Body of pancreas (tissue), 4 donors: ENCODE measurements at regions not wholly inside any gene's neighbourhood (a gene's known extent, or its start where the extent isn't known, plus 50 kb on each side); places are given as distances from the start of the nearest gene placed in this dataset.

Experiments used
- ATAC-seq: fragments of 150-250 bp; one replicate; pipeline ENCODE4 v1.9.1; 2016
- DNase-seq, 4 donors: peaks; one replicate each; pipeline ENCODE4 v3.0.0-alpha.2; 2019
- H3K27ac ChIP-seq, 4 donors: fragments of 200-600 bp; sonication (generic); 1 replicate in 3 of 4; 2 replicates in 1 of 4; pipeline versions ENCODE4 v1.5.1 to v1.6.1; 2016 to 2019; ENCODE audit warnings: mild to moderate bottlenecking in 1 of 4, mixed read lengths in 1 of 4, moderate library complexity in 1 of 4
- H3K27me3 ChIP-seq, 2 donors: fragments of 200-600 bp; sonication (generic); one replicate each; pipeline ENCODE4 v1.6.0; 2016; ENCODE audit warnings: mild to moderate bottlenecking in 1 of 2
- H3K36me3 ChIP-seq, 2 donors: fragments of 200-600 bp; sonication (generic); replicated peaks in 1 of 2; 2 replicates each; pipeline ENCODE4 v1.5.1; 2016; ENCODE audit warnings: low read depth in 2 of 2; ENCODE audit not compliant: insufficient read depth in 1 of 2
- H3K4me1 ChIP-seq: fragments of 200-600 bp; sonication (generic); one replicate; pipeline ENCODE4 v1.6.0; 2016
- H3K4me3 ChIP-seq, 2 donors: fragments of 200-600 bp; sonication (generic); 1 replicate in 1 of 2; 2 replicates in 1 of 2; pipeline ENCODE4 v1.5.1; 2016 to 2019
- H3K9me3 ChIP-seq, 3 donors: fragments of 200-600 bp; sonication (generic); 1 replicate in 2 of 3; 2 replicates in 1 of 3; pipeline ENCODE4 v1.5.1; 2016
- POLR2A ChIP-seq, 3 donors: fragments of 450-650 bp; IDR thresholded peaks; one replicate each; pipeline ENCODE4 v1.6.1; 2016; ENCODE audit warnings: antibody characterized with exemption in 3 of 3, mild to moderate bottlenecking in 2 of 3
- WGBS, 2 donors: methylation state at CpG; one replicate each; pipeline ENCODE4 v1.1.5; 2017; 5-methylcytosine and 5-hydroxymethylcytosine counted together
- intact Hi-C: fragments of 100-400 bp; cut with DNase I; formaldehyde crosslinking; loops from one replicate; pipeline ENCODE4 v1.15.1; 2023
- TF ChIP-seq, protein P1 (sequence below), 7 experiments: fragments of 450-650 bp in 4 of 7; fragments of 200-600 bp in 3 of 7; sonication (generic) in 3 of 7; IDR thresholded peaks; one replicate each; pipeline ENCODE4 v1.5.1; 2016 to 2019; ENCODE audit warnings: antibody characterized with exemption in 7 of 7

DNA sequence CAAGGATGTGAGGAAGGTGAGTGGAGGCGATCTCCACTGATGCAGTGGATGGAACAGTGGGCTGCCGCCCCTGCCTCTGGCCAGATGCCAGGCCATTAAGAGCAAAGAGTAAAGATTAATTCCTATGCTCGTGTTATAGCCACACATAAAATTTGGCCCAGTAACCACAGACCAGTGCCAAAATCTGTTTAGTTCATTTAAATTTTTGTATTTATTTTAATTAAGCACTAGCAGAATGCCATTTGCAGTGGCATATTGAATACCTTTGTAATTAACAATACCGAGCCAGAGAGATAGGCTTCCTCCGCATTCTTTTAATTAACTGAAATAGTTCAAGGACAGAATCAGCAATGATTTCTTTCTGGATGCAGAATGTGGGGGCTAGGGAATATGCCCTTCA, 179.8 kb downstream of the MED10 start:
- intact Hi-C loops, result no loop called here
- ATAC-seq (no peak), DNase-seq (no peak)
- Histone ChIP-seq H3K9me3 (peaks cover 0 to 5% (median 0%) of the 10 kb centered on the region in 3 donors), H3K36me3 (no peaks in the 10 kb centered on the region), H3K4me1 (no peaks in the 10 kb centered on the region), H3K27ac (no peak overlapping the region), H3K27me3 (no peaks in the 10 kb centered on the region), H3K4me3 (no peak overlapping the region)
- 56 to 58% methylated on average over 5 of the region's 5 CpGs for WGBS, 2 donors
- TF ChIP-seq, protein P1, sequence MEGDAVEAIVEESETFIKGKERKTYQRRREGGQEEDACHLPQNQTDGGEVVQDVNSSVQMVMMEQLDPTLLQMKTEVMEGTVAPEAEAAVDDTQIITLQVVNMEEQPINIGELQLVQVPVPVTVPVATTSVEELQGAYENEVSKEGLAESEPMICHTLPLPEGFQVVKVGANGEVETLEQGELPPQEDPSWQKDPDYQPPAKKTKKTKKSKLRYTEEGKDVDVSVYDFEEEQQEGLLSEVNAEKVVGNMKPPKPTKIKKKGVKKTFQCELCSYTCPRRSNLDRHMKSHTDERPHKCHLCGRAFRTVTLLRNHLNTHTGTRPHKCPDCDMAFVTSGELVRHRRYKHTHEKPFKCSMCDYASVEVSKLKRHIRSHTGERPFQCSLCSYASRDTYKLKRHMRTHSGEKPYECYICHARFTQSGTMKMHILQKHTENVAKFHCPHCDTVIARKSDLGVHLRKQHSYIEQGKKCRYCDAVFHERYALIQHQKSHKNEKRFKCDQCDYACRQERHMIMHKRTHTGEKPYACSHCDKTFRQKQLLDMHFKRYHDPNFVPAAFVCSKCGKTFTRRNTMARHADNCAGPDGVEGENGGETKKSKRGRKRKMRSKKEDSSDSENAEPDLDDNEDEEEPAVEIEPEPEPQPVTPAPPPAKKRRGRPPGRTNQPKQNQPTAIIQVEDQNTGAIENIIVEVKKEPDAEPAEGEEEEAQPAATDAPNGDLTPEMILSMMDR (IDR thresholded peaks at IDR 0.05), result no peak
- no peak for TF ChIP-seq POLR2A (IDR thresholded peaks at IDR 0.05)

DNA sequence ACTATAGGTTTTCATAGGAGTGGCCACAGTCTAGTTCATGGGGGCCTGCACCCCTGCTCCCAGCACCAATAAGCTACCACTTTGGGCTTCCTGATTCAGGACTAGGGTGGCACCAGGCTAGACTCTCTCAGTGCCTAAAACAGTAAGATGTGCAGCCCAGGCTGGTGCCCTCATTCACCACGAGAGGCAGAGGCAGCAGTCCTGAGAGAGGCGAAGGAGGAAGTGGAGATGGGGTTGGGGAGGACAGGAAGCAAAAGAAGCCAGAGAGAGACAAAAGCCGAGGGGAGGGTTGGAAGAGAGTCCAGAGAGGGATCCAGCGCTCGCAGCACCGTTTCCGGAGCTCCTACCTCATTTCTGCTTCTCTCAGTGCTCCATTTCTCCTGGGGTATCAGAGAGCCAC, 180.9 kb downstream of the MED10 start:
- ATAC-seq, result no peak
- 62 to 68% methylated on average over 7 of the region's 7 CpGs for WGBS, 2 donors
- intact Hi-C loops, result no loop called here
- Histone ChIP-seq H3K27ac (no peak overlapping the region), H3K4me3 (no peak overlapping the region), H3K27me3 (no peaks in the 10 kb centered on the region), H3K4me1 (no peaks in the 10 kb centered on the region), H3K36me3 (no peaks in the 10 kb centered on the region), H3K9me3 (peaks cover 0 to 5% (median 0%) of the 10 kb centered on the region in 3 donors)
- TF ChIP-seq POLR2A (IDR thresholded peaks at IDR 0.05), result no peak
- TF ChIP-seq, protein P1 (IDR thresholded peaks at IDR 0.05), result no peak
- DNase-seq, result no peak

DNA sequence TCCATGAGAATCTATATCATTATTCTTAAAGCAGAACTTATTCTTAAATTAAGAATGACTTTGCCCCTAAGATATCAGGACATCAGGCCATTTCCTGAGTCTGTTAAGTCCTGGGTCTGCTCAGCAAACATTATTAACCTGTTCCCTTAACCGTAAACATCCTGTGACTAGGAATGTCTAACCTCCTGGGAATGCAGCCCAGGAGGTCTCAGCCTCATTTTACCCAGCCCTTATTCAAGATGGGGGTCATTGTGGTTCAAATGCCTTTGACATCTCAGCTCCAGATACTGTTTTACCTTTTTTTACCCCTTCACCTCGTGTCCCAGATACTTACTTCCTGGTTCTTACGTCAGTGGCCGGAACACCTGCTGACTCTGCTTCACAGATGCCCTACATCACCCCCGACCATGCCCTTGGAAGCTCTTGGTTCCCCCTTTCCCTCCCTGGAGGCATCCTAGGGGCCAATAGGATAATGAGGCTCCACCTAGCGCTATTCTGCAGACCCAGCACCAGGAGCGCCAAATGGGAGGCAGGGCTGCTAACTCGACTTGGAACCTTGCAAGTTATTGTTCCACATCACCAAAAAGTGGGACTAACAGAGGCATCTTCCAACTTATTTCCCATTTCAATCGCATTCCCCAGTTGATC, 182.5 kb downstream of the MED10 start:
- intact Hi-C loops, result no loop called here
- WGBS, 2 donors, result 53 to 56% methylated on average over 9 of the region's 9 CpGs
- Histone ChIP-seq H3K4me1 (no peaks in the 10 kb centered on the region), H3K9me3 (peaks cover 0 to 2% (median 0%) of the 10 kb centered on the region in 3 donors), H3K36me3 (no peaks in the 10 kb centered on the region), H3K4me3 (no peak overlapping the region), H3K27ac (no peak overlapping the region), H3K27me3 (no peaks in the 10 kb centered on the region)
- DNase-seq (no peak), ATAC-seq (no peak)
- TF ChIP-seq, protein P1 (IDR thresholded peaks at IDR 0.05), result no peak
- TF ChIP-seq POLR2A (IDR thresholded peaks at IDR 0.05), result no peak

DNA sequence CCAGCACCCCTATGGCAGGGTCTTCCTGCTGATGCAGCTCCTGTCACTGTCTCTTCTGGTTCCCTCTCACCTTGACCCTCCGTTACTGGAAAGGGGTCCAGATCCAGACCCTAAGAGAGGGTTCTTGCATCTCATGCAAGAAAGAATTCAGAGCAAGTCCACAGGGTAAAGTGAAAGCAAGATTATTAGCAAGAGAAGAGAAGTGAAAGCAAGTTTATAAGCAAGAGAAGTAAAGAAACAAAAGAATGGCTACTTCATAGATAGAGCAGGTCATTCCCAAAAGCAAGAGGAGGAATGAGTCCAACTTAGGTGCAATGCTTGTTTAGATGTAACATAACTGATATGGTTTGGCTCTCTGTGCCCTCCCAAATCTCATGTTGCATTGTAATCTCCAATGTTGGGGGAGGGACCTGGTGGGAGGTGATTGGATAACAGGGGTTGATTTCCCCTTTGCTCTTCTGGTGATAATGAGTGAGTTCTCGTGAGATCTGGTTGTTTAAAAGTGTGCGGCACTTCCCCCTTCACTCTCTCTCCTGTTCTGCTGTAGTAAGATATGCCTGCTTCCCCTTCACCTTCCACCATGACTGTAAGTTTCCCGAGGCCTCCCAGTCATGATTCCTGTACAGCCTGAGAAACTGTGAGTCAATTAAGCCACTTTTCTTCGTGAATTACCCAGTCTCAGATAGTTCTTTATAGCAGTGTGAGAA, 183.3 kb downstream of the MED10 start:
- ATAC-seq (no peak), DNase-seq (no peak)
- 51 to 53% methylated on average over 5 of the region's 5 CpGs for WGBS, 2 donors
- H3K4me3 ChIP-seq, result no peak overlapping the region
- H3K9me3 ChIP-seq, result no peaks in the 10 kb centered on the region
- TF ChIP-seq, protein P1 (IDR thresholded peaks at IDR 0.05), result no peak
- TF ChIP-seq POLR2A (IDR thresholded peaks at IDR 0.05), result no peak
- H3K4me1 ChIP-seq, result no peaks in the 10 kb centered on the region
- H3K27ac ChIP-seq, result no peak overlapping the region
- no peaks in the 10 kb centered on the region for H3K27me3 ChIP-seq
- intact Hi-C loops, result no loop called here
- H3K36me3 ChIP-seq, result no peaks in the 10 kb centered on the region
